ENCODE measurements at regions not wholly inside any gene's neighbourhood (a gene's known extent, or its start where the extent isn't known, plus 50 kb on each side); places are given as distances from the start of the nearest gene placed in this dataset.

DNA sequence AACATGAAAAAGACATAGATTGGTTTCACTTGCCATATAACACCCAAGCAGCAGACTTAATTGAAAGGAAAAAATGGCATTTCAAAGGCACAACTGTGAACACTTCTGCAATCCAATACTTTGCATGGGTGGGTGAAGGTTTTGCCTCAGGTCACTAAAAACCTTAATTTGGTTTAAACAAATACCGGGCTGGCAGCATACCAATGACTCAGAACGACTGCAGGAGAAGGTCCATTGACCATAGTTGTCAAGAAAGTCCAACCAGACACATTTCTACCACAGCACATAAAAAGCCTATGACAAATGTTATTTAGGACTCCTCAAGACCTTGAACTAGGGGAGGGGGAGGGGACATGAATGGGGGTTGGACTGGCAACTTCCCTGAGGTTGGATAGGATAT is 183.6 kb upstream of the TRPC5 start:
- TF ChIP-seq CTCF (IDR thresholded peaks at IDR 0.05; ENCODE audit: low read length) (no peak), EZH2phosphoT487 (IDR thresholded peaks at IDR 0.05; ENCODE audit: low read length) (no peak), EZH2 (optimal IDR thresholded peaks at IDR 0.05; ENCODE audit: low read depth, low read length) (no peak)
